ENCODE measurements at regions not wholly inside any gene's neighbourhood (a gene's known extent, or its start where the extent isn't known, plus 50 kb on each side); places are given as distances from the start of the nearest gene placed in this dataset.

DNA sequence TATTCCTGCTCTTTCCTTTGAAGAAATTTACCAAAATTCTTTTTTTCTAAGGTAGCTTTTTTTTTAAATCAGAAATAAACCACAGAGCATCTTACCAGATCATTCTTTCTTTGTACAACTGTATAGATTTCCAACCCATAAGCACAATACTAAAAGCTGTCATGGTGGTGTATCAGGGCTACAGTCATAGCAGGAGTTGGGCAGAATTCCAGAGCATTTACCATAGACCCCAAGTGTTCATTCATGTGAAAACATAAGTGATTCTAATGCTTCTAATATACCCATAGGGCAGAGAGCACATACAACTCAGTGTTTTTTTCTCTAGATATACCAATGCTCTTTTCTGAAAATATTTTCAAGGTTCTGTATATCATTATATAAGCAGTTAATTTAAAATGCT is 392.5 kb downstream of the FRK start:
- H3K27ac Mint-ChIP-seq, result no peak overlapping the region
- H3K4me1 Mint-ChIP-seq, result no peaks in the 10 kb centered on the region
- H3K9me3 Mint-ChIP-seq, result no peaks in the 10 kb centered on the region
- no peak for ATAC-seq (replicated peaks)
- no peak overlapping the region for H3K4me3 Mint-ChIP-seq
- H3K27me3 Mint-ChIP-seq, result no peaks in the 10 kb centered on the region
- no peaks in the 10 kb centered on the region for H3K36me3 Mint-ChIP-seq (ENCODE audit: low read depth)

DNA sequence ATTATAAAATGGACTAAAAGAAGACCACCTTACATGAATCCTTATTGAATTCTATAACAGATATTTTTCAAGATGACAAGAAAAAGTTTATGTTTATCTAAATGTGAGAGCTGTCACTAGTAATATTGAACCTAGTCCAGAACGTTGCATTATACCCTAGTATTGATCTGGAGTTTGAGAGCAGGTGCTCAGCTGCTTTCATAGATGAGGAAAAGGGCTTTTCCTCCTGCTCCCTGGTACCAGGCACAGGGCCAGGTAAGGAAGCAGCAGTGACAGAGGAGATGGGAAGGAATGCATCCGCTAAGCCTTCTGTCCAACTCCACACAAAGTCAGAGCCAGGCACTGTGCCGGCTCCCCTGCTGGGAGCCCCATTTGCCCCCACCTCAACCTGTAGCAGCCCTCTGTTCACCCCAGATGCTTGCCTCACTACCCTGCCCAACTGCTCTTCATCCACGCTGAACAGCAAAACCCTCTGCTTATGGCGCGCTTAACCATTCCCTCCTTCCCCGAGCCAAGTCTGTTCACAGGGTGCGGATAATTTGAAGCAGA is 393.1 kb downstream of the FRK start:
- no peak overlapping the region for H3K4me3 Mint-ChIP-seq
- no peaks in the 10 kb centered on the region for H3K27me3 Mint-ChIP-seq
- no peaks in the 10 kb centered on the region for H3K4me1 Mint-ChIP-seq
- no peaks in the 10 kb centered on the region for H3K36me3 Mint-ChIP-seq (ENCODE audit: low read depth)
- H3K27ac Mint-ChIP-seq, result no peak overlapping the region
- ATAC-seq (replicated peaks), result no peak
- no peaks in the 10 kb centered on the region for H3K9me3 Mint-ChIP-seq

- Mint-ChIP-seq H3K9me3 (no peaks in the 10 kb centered on the region), H3K4me1 (no peaks in the 10 kb centered on the region), H3K27ac (no peak overlapping the region), H3K27me3 (no peaks in the 10 kb centered on the region), H3K4me3 (no peak overlapping the region), H3K36me3 (ENCODE audit: low read depth) (no peaks in the 10 kb centered on the region)
- no peak for ATAC-seq (replicated peaks)
Measured at GRCh38 chr6:115666997-115667396, 393.7 kb downstream of the FRK start.

DNA sequence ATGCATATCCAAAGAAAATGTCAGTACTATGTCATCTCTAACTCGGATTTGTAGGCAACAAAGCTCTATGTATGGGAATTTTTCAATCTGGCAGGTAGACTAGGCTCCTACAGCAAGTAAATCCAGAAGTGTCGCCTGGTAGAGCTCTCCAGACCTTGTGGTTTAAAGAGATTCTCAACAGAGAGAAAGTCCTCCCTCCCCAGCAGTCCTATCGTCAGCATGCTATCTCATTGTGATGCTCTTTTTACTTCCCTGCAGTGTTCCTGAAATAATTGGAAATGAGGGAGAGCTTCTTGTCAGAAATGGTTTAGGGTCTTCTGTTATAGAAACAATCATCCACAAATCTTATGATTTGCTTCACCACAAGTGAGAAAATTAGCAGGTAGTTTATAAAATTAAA is 395.4 kb downstream of the FRK start:
- ATAC-seq (replicated peaks), result no peak
- Mint-ChIP-seq H3K4me3 (no peak overlapping the region), H3K27me3 (no peaks in the 10 kb centered on the region), H3K36me3 (ENCODE audit: low read depth) (no peaks in the 10 kb centered on the region), H3K27ac (no peak overlapping the region), H3K9me3 (no peaks in the 10 kb centered on the region), H3K4me1 (no peaks in the 10 kb centered on the region)

- Mint-ChIP-seq H3K4me3 (no peak overlapping the region), H3K4me1 (no peaks in the 10 kb centered on the region), H3K9me3 (no peaks in the 10 kb centered on the region), H3K36me3 (ENCODE audit: low read depth) (no peaks in the 10 kb centered on the region), H3K27ac (no peak overlapping the region), H3K27me3 (no peaks in the 10 kb centered on the region)
- ATAC-seq (replicated peaks), result no peak
Measured at GRCh38 chr6:115663681-115664080, 397.0 kb downstream of the FRK start.

DNA sequence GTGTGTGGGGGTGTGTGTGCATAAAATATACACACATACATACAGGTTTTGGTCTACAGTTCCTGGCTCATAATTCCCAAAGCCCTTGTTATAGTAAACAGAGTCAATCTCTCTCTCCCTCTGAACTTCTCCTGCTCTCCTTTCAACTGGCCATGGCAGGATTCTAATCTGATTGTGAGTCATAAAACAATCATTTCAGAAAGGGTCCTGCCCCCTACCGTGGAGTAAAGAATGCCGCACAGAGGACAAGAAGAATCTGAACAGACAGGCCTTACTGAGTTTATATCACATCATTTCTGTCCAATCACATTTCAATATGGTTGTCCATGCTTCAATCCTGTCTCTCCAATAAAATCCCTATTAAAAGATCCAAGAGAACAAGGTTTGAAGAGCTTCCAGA is 416.9 kb downstream of the FRK start:
- Mint-ChIP-seq H3K4me3 (no peak overlapping the region), H3K27ac (no peak overlapping the region), H3K27me3 (no peaks in the 10 kb centered on the region), H3K36me3 (ENCODE audit: low read depth) (no peaks in the 10 kb centered on the region), H3K9me3 (peaks cover 12% of the 10 kb centered on the region), H3K4me1 (no peaks in the 10 kb centered on the region)
- no peak for ATAC-seq (replicated peaks)

DNA sequence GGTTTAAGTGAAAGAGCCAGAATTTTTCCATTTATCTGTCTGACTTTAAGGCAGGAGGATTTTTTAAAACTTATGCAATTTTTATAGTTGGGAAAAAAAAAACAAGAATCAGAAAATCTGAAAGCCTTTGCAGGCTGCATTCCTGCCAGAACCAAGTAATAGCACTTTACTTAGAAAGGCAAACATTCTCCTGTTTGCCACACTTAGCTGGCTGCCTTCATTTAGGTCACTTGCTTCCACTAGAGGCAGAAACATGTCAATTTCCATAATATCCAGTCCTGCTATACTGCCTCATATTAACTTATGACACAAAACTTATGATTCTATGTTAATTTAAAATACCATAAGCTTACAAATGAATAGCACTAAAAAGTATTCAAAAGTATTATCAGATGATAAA is 425.8 kb downstream of the FRK start:
- Mint-ChIP-seq H3K27ac (no peak overlapping the region), H3K4me1 (no peaks in the 10 kb centered on the region), H3K36me3 (ENCODE audit: low read depth) (no peaks in the 10 kb centered on the region), H3K9me3 (peaks cover 5% of the 10 kb centered on the region), H3K4me3 (no peak overlapping the region), H3K27me3 (no peaks in the 10 kb centered on the region)
- ATAC-seq (replicated peaks), result no peak

GRCh38 chr6:115634131-115634530 is 426.6 kb downstream of the FRK start:
- no peak overlapping the region for H3K27ac Mint-ChIP-seq
- H3K4me1 Mint-ChIP-seq, result no peaks in the 10 kb centered on the region
- ATAC-seq (replicated peaks), result no peak
- H3K36me3 Mint-ChIP-seq (ENCODE audit: low read depth), result no peaks in the 10 kb centered on the region
- peaks cover 5% of the 10 kb centered on the region for H3K9me3 Mint-ChIP-seq
- no peak overlapping the region for H3K4me3 Mint-ChIP-seq
- no peaks in the 10 kb centered on the region for H3K27me3 Mint-ChIP-seq

- Mint-ChIP-seq H3K4me3 (no peak overlapping the region), H3K9me3 (no peaks in the 10 kb centered on the region)
- ATAC-seq (replicated peaks), result no peak
Measured at GRCh38 chr6:115631028-115631427, 429.7 kb downstream of the FRK start.

DNA sequence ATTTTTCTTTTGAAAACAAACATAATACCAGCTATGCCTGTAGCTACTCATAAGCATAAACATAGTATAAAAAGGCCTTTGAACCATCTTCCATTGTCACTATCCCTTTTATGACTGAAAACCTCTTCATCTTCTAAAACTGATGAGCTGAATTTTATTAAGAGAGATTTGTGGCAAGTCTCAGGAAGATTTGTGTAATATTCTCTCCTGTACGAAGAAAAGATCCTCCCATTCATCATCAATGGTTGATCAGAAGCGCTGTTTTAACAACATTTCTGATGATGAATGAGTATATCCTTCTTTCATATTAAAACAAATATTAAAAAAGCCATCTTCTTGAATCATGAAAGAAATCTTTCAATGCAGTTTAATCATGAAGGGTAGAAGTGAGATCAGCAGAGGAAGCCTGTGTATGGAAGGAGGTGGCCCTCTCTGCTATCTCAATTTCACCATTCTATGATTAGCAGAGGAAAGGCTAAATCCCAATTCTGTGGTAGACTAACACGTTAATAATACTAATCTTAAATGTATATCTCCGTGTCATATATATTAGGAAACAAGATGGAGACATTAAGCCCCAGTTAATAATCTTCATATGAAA is 430.2 kb downstream of the FRK start:
- Mint-ChIP-seq H3K36me3 (ENCODE audit: low read depth) (no peaks in the 10 kb centered on the region), H3K4me1 (no peaks in the 10 kb centered on the region), H3K27ac (no peak overlapping the region), H3K9me3 (no peaks in the 10 kb centered on the region), H3K27me3 (no peaks in the 10 kb centered on the region), H3K4me3 (no peak overlapping the region)
- ATAC-seq (replicated peaks), result no peak

More at GRCh38 chr6:115631028-115631427, 429.7 kb downstream of the FRK start:
- no peaks in the 10 kb centered on the region for H3K4me1 Mint-ChIP-seq
- H3K27ac Mint-ChIP-seq, result no peak overlapping the region
- no peaks in the 10 kb centered on the region for H3K36me3 Mint-ChIP-seq (ENCODE audit: low read depth)
- H3K27me3 Mint-ChIP-seq, result no peaks in the 10 kb centered on the region

- Mint-ChIP-seq H3K4me3 (no peak overlapping the region), H3K36me3 (ENCODE audit: low read depth) (no peaks in the 10 kb centered on the region), H3K27ac (no peak overlapping the region), H3K4me1 (no peaks in the 10 kb centered on the region), H3K27me3 (no peaks in the 10 kb centered on the region), H3K9me3 (no peaks in the 10 kb centered on the region)
- ATAC-seq (replicated peaks), result no peak
Measured at GRCh38 chr6:115629415-115629814, 431.3 kb downstream of the FRK start.

DNA sequence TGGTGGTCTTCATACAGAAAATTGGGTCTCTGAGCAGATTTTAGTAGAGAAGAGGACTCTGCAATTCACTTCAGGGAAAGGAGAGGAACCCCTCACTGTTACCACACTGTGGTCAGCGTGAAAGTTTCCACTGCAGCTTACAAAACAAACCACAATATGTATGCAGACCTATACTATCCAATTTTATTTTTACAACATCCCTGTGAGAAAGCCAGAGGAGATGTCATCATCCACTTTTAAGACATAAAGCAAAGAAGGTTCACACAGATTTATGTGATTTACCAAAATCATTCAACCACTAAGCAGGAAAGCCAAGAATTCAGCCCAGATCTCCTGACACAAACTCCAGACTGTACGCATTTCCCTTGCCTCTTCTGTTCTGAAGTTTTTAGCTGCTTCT is 442.4 kb downstream of the FRK start:
- H3K4me3 Mint-ChIP-seq, result no peak overlapping the region
- H3K36me3 Mint-ChIP-seq (ENCODE audit: low read depth), result no peaks in the 10 kb centered on the region
- no peak overlapping the region for H3K27ac Mint-ChIP-seq
- H3K9me3 Mint-ChIP-seq, result peaks cover 7% of the 10 kb centered on the region
- H3K4me1 Mint-ChIP-seq, result no peaks in the 10 kb centered on the region
- no peak for ATAC-seq (replicated peaks)
- no peaks in the 10 kb centered on the region for H3K27me3 Mint-ChIP-seq

GRCh38 chr6:115617031-115617430 is 443.7 kb downstream of the FRK start:
- no peak overlapping the region for H3K4me3 Mint-ChIP-seq
- ATAC-seq (replicated peaks), result no peak
- no peak overlapping the region for H3K27ac Mint-ChIP-seq
- no peaks in the 10 kb centered on the region for H3K27me3 Mint-ChIP-seq
- peaks cover 7% of the 10 kb centered on the region for H3K9me3 Mint-ChIP-seq
- H3K36me3 Mint-ChIP-seq (ENCODE audit: low read depth), result no peaks in the 10 kb centered on the region
- H3K4me1 Mint-ChIP-seq, result no peaks in the 10 kb centered on the region

DNA sequence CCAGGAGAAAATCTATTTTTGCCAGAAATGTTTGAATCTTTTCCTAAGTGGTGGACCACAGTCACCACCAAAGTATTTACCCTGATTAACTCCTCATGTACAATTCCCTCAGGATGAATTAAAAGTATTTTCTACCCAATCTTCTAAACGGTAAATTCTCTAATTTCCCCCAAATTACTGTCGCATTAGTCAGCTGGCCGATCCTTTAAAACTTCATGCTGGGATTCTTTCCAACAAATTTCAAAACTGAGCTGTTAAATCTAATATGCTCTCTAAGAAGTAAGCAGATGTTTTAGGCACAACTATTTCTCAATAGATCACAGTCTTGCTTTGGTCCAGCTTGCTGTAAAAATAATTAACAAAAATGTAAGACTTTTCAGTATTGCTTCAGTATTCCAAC is 447.2 kb downstream of the FRK start:
- H3K4me3 Mint-ChIP-seq, result no peak overlapping the region
- H3K4me1 Mint-ChIP-seq, result no peaks in the 10 kb centered on the region

DNA sequence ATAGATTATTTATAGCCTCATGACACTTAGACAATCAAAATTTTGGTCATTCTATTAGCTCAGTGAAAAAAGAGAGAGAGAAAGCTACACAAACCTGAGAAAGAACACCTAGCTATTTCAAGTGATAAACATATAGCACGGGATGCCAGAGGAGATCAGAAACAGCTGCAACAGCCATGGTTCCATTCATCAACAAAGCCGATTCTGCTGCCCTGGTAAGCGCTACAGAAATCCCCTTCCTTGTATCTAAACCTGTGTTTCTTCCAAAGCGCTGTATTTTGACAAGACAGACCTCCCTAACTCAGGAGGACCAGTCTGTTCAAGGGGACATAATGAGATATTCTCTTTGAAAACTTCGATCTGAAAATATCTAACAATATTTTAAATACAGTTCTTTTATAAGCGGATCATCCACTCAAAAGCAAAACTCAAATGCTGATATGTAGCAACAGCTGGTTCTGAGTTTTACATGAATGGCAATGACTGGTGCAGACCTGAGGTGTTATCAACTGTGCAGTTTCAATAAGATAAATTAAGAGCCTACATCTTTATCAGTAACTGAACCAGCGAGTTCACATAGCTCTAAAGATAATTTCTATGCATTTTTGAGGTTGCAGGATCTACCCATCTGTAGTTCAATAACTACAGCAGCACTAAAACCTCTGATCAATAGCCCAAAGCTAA is 447.8 kb downstream of the FRK start:
- Mint-ChIP-seq H3K36me3 (ENCODE audit: low read depth) (no peaks in the 10 kb centered on the region), H3K27me3 (no peaks in the 10 kb centered on the region), H3K4me3 (no peak overlapping the region), H3K27ac (no peak overlapping the region), H3K4me1 (no peaks in the 10 kb centered on the region), H3K9me3 (peaks cover 4% of the 10 kb centered on the region)
- ATAC-seq (replicated peaks), result no peak

More for the DNA sequence above, 447.2 kb downstream of the FRK start:
- no peaks in the 10 kb centered on the region for H3K36me3 Mint-ChIP-seq (ENCODE audit: low read depth)
- H3K9me3 Mint-ChIP-seq, result peaks cover 4% of the 10 kb centered on the region
- no peak overlapping the region for H3K27ac Mint-ChIP-seq
- no peaks in the 10 kb centered on the region for H3K27me3 Mint-ChIP-seq
- no peak for ATAC-seq (replicated peaks)

All from activated T-helper 17 cell treated with anti-CD3 and anti-CD28 coated beads, Interleukin-2, amount 50 U/mL, for 72 hours (primary cell).